ENCODE measurements at regions not wholly inside any gene's neighbourhood (a gene's known extent, or its start where the extent isn't known, plus 50 kb on each side); places are given as distances from the start of the nearest gene placed in this dataset.

DNA sequence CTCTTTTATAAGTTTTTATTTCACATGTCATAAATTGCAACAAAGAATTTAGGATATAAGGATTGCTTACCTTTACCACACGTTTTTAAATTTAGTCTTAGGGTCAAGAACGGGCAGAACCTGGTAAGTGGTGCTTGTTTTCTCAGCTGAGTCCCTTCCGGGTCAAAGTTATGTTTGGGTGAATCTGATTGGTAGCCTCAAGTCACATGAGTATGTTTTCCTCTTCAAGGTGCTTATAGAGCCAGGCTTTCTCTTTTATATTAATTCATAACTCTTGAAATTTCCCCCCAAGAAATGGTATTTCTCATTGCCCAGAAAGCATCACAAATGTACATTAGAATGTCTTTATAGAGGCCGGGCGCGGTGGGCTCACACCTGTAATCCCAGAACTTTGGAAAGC lies 415.7 kb upstream of the ROBO2 start:
- DNase-seq (ENCODE audit: low read depth) = no peak

GRCh38 chr3:76627236-76627635 lies 412.7 kb upstream of the ROBO2 start:
- DNase-seq (ENCODE audit: low read depth) = no peak

DNA sequence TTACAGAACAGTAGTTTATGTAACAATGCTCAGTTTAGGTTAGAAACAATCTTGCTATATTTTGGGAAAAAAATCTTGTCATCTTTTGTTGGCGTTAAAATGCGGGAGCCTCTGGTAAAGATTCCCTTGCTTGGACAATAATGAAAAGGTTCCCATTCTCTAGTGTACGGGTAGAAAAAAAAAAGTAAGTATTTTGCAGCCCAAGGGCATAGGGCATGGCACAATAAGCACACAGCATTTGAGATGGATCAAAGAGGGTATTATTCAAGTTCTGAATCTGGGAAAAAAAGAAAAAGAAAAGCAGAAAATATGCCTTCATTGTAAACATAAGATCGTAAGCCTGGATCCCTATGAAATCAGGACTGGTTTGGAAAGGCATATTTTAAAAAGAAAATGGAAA lies 408.6 kb upstream of the ROBO2 start:
- DNase-seq (ENCODE audit: low read depth) = no peak

GRCh38 chr3:76638006-76638405 lies 401.9 kb upstream of the ROBO2 start:
- peak; percentile 53 for DNase-seq (ENCODE audit: low read depth)

DNA sequence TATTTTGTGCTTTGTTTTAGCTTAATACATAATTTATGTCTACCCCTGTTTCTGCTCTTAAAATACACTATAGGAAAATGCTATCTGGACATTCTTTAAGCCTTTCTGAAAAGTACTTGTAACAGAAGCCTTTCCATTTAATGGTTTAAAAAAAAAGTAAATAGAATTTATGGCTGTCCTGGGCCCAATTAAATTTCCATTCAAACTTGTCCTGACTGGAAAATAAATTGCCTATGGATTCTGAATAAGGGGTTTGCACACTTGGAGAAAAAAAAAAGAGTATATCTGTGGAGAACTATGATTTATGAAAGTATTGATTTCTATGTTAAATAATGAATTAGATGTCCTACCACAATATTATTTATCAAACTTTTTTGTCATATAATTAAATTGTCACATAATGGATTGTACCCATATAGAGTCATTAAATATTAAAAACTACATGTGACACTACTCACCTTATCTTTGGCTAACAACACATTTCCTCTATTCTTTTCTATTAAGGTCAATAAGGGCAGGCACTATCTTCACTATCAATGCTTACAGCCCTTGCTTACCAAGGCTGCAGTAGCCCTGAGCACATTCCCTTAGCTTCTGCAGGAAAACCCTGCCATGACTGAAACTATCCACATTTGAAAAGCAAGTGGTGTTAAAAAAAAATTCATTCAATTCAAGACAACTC lies 396.1 kb upstream of the ROBO2 start:
- DNase-seq (ENCODE audit: low read depth) = no peak

- no peak for DNase-seq (ENCODE audit: low read depth)
Observed at GRCh38 chr3:76644305-76644675, 395.6 kb upstream of the ROBO2 start.

DNA sequence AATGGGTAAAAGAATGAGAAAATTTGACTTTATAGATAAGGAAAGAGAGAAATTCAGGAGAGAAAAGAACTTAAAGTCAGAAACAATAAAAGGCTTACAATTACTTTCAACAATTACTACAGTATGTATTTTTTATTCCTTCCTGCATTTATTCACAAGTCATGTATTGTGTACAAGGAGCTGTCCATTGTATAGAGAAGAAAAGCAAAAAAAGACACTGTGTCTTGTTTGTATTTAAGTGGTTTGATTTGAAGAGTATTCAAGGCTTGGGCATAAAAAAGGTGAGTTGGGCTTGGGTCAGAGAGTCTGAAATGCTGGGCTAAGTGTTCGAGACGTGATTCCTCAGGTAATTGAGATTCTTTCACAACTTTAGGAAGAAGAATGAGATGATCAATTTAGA lies 394.2 kb upstream of the ROBO2 start:
- DNase-seq (ENCODE audit: low read depth) = no peak

- no peak for DNase-seq (ENCODE audit: low read depth)
Observed at GRCh38 chr3:76646921-76647562, 392.9 kb upstream of the ROBO2 start.

DNA sequence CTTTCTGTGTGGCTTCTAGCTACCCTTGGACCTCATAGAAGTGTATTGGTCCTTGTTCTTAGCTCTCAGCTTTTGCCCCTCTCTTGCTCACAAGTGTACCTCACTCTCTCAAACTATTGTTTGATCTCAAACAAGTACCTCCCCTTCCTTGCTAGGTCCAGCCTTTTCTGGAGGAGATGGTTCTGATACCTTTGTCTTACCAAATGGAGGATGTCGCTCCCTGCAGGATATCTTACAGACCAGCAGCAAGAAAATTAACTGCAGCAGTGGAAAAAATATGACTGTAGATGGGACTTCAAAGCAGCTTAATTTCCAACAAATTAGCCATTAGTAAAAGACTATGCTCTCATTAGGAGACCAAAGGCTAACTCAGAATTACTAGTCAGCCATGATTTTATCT lies 388.1 kb upstream of the ROBO2 start:
- no peak for DNase-seq (ENCODE audit: low read depth)

DNA sequence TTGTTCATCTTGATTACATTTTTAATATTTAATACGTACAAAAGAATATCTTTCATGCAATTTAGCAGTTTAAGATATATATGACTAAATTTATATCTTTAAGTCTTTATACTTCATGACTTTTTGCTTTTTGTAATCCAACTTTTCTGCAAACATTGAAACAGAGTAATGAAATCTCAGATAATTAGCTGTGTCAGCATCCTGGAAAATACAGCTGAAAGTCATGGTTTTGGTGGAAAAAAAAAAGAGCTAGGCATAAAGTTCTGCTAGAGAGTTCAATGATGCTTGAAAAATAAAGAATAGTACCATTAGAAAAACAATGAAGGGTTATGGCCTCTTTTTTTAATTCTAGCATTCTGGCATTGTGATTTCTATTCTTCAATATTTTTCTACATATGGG lies 387.4 kb upstream of the ROBO2 start:
- no peak for DNase-seq (ENCODE audit: low read depth)

- DNase-seq (ENCODE audit: low read depth) = no peak
Observed at GRCh38 chr3:76653640-76654251, 386.2 kb upstream of the ROBO2 start.

DNA sequence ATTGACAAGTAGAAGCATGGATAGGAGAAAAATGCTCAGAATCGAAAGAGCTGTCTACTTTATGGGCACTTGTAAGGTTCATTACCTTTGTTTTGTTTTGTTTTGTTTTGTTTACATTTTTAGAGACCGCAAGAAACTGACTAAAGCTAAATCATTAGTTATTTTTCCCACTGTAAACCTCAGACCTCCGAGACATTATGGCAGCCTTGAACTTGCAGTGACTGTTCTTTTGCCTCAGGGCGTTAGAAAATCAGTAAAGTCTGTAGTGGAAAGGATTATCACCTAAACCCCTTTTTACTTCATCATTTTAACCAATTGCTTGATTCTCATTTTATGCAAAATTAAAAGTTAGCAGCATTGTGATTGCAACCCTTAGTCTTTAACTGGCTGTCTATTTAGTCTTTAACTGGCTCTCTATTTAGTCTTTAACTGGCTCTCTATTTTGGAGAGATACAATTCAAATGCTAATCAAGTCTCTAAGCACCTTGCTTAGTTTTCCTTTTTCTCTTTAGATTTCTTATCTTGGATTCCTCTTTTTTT lies 383.3 kb upstream of the ROBO2 start:
- DNase-seq (ENCODE audit: low read depth) = no peak

DNA sequence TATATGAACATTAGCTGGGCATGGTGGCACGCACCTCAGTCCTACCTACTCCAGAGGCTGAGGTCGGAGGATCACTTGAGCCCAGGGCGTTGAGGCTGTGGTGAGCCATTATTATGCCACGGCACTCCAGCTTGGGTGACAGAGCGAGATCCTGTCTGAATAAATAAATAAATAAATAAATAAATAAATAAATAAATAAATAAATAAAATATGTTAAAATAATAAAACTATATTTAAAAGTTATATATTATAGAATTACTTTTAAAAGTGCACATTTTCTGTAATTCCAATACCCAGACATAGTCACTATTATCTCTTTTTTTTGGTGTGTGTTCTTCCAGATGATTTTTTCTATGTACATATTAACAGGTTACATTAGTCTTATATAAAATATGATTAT lies 382.0 kb upstream of the ROBO2 start:
- DNase-seq (ENCODE audit: low read depth) = no peak

GRCh38 chr3:76661527-76662250 lies 378.2 kb upstream of the ROBO2 start:
- no peak for DNase-seq (ENCODE audit: low read depth)

DNA sequence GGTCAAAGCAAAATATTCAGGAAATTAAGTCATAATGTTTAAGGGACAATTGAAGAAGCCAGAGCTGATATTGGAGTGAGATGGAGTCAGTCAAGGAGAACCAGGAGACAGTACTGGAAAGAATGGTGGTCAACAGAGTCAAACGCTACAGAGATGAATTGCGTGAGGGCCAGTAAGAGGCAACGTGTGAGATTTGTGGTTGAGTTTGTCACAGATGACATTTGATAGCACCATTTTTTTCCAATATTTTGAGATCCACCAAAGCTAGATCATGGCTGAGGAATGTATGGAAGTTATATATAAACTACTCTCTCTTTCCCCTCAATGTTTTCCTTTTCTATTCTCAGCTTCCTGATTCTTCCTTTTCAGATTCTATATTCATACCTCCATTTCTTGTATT lies 375.1 kb upstream of the ROBO2 start:
- no peak for DNase-seq (ENCODE audit: low read depth)

GRCh38 chr3:76668653-76669052 lies 371.2 kb upstream of the ROBO2 start:
- DNase-seq (ENCODE audit: low read depth) = no peak

DNA sequence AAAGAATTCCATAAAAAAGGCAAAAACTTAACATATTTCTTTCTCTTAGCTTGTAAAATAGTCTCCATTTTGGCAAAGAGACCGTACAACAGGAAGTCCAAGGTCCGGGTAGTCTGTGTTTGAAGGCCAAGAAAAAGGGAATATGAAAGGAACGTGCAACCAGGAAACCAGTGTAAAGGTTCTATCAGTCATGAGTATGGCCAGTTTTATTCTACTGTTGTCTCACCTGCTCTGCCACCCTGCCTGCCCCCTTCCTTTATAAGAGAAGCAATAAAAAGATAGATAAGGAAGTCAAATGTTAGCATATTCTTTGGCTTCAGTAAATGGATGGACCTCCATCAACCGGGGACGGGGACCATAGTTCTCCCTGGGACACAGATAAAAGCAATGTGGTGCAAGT lies 370.6 kb upstream of the ROBO2 start:
- no peak for DNase-seq (ENCODE audit: low read depth)

- DNase-seq (ENCODE audit: low read depth) = no peak
Observed at GRCh38 chr3:76673171-76673570, 366.7 kb upstream of the ROBO2 start.

DNA sequence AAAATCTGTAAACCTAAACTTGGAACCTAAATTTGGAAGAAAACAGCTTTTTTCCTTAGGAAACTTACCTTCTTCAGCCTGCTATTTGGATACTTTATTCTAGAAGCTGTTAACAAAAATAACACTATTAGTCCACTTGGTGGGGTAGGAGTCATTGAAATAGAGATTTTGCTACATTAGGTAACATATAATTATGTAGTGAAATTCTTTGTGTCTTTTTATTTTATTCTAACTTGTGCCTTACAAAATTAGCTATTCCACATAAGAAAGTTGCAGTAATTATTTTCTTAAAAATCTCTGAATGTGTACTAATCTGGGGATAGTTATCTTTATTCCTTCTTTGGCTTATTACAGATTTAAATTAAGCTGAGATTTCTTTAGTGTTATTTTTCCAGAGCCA lies 360.4 kb upstream of the ROBO2 start:
- no peak for DNase-seq (ENCODE audit: low read depth)

GRCh38 chr3:76683256-76683655 lies 356.6 kb upstream of the ROBO2 start:
- no peak for DNase-seq (ENCODE audit: low read depth)

- DNase-seq (ENCODE audit: low read depth) = no peak
Observed at GRCh38 chr3:76684946-76685345, 355.0 kb upstream of the ROBO2 start.

DNA sequence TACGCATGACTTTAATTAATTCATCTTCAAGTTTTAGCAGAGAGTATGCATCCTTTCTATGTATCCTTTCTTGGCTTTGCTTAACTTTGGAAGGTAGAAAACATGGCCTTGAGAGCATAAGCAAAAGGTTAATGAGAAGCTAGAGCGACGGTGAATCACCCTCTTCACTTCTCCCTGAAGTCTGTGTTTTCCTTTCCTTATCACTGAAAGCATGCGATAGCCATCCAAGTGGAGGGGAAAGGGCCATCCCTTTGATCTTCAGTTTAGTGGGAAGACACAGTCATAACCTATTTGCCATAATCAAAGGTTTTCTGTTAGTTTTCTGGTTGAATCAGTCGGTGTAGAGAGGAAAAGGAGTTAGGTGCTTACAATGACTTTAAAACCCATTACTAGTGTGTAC lies 354.0 kb upstream of the ROBO2 start:
- DNase-seq (ENCODE audit: low read depth) = no peak

- DNase-seq (ENCODE audit: low read depth) = no peak
Observed at GRCh38 chr3:76687019-76687418, 352.9 kb upstream of the ROBO2 start.

Measured in HS-5 (cell line).